Colonic mucosa (tissue), 4 donors: ENCODE measurements at regions not wholly inside any gene's neighbourhood (a gene's known extent, or its start where the extent isn't known, plus 50 kb on each side); places are given as distances from the start of the nearest gene placed in this dataset.

Experiments used
- DNase-seq: peaks from one replicate; pipeline ENCODE4 v3.0.0-alpha.2; 2020
- H3K27ac ChIP-seq: fragments of 200-600 bp; one replicate; pipeline ENCODE4 v1.8.0; 2021
- H3K27me3 ChIP-seq: fragments of 200-600 bp; one replicate; pipeline ENCODE4 v1.8.0; 2021
- H3K36me3 ChIP-seq: fragments of 200-600 bp; one replicate; pipeline ENCODE4 v1.8.0; 2021
- H3K4me1 ChIP-seq: fragments of 200-600 bp; one replicate; pipeline ENCODE4 v1.8.0; 2021; ENCODE audit warnings: mild to moderate bottlenecking
- H3K4me3 ChIP-seq: fragments of 200-600 bp; one replicate; pipeline ENCODE4 v1.8.0; 2021
- H3K9ac ChIP-seq, 2 donors: one replicate each; pipeline ENCODE4 v1.7.0; 2013; ENCODE audit warnings: control low read depth in 2 of 2, low read depth in 2 of 2, low read length in 2 of 2
- H3K9me3 ChIP-seq: fragments of 200-600 bp; one replicate; pipeline ENCODE4 v1.8.0; 2021
- CTCF ChIP-seq: fragments of 200-600 bp; IDR thresholded peaks from one replicate; pipeline ENCODE4 v1.8.0; 2022; ENCODE audit warnings: antibody characterized with exemption, mild to moderate bottlenecking
- intact Hi-C: fragments of 100-400 bp; cut with DNase I; formaldehyde crosslinking; loops from one replicate; pipeline ENCODE4 v1.14.1; 2022
- donor health status: healthy.
- donor health status: DM: no; HTN: no; CAD: no.
- donor health status: DM: no; HTN: no; CAD: no.

GRCh38 chr2:128584296-128584890, 265.7 kb upstream of the HS6ST1 start:
- Histone ChIP-seq H3K36me3 (no peaks in the 10 kb centered on the region), H3K9ac (no peak overlapping the region), H3K9me3 (no peaks in the 10 kb centered on the region), H3K4me1 (no peaks in the 10 kb centered on the region), H3K4me3 (no peak overlapping the region), H3K27ac (no peak overlapping the region), H3K27me3 (no peaks in the 10 kb centered on the region)
- intact Hi-C loops: no loop called here
- no peak for DNase-seq
- no peak for TF ChIP-seq CTCF

GRCh38 chr2:128585706-128586105, 267.0 kb upstream of the HS6ST1 start:
- no peak overlapping the region for H3K9ac ChIP-seq
- no peaks in the 10 kb centered on the region for H3K36me3 ChIP-seq
- intact Hi-C loops: no loop called here
- no peaks in the 10 kb centered on the region for H3K9me3 ChIP-seq
- H3K27me3 ChIP-seq: no peaks in the 10 kb centered on the region
- DNase-seq: no peak
- no peaks in the 10 kb centered on the region for H3K4me1 ChIP-seq
- no peak overlapping the region for H3K4me3 ChIP-seq
- no peak for TF ChIP-seq CTCF
- H3K27ac ChIP-seq: no peak overlapping the region

GRCh38 chr2:128589681-128590080, 271.0 kb upstream of the HS6ST1 start:
- Histone ChIP-seq H3K9ac (no peak overlapping the region), H3K36me3 (no peaks in the 10 kb centered on the region), H3K27me3 (no peaks in the 10 kb centered on the region), H3K27ac (no peak overlapping the region), H3K9me3 (no peaks in the 10 kb centered on the region), H3K4me3 (no peak overlapping the region), H3K4me1 (no peaks in the 10 kb centered on the region)
- DNase-seq: no peak
- intact Hi-C loops: no loop called here
- no peak for TF ChIP-seq CTCF

- H3K4me1 ChIP-seq: no peaks in the 10 kb centered on the region
- no peak for DNase-seq
- intact Hi-C loops: no loop called here
These were observed 271.8 kb upstream of the HS6ST1 start for GRCh38 chr2:128590309-128591021.

More at GRCh38 chr2:128590309-128591021, 271.8 kb upstream of the HS6ST1 start:
- H3K4me3 ChIP-seq: no peak overlapping the region
- no peaks in the 10 kb centered on the region for H3K9me3 ChIP-seq
- no peak overlapping the region for H3K9ac ChIP-seq
- H3K27ac ChIP-seq: no peak overlapping the region
- no peaks in the 10 kb centered on the region for H3K36me3 ChIP-seq
- no peaks in the 10 kb centered on the region for H3K27me3 ChIP-seq
- no peak for TF ChIP-seq CTCF
